ENCODE measurements at regions not wholly inside any gene's neighbourhood (a gene's known extent, or its start where the extent isn't known, plus 50 kb on each side); places are given as distances from the start of the nearest gene placed in this dataset.

GRCh38 chr15:46251903-46252302, 617.1 kb downstream of the SQOR start:
- no peak for DNase-seq (ENCODE audit: low spot score)

- DNase-seq (ENCODE audit: low spot score): no peak
Observed at GRCh38 chr15:46258056-46258455, 623.2 kb downstream of the SQOR start.

- no peak for DNase-seq (ENCODE audit: low spot score)
Observed at GRCh38 chr15:46260937-46261336, 626.1 kb downstream of the SQOR start.

- DNase-seq (ENCODE audit: low spot score): no peak
Observed at GRCh38 chr15:46265664-46266347, 631.0 kb downstream of the SQOR start.

- no peak for DNase-seq (ENCODE audit: low spot score)
Observed at GRCh38 chr15:46266661-46267060, 631.8 kb downstream of the SQOR start.

GRCh38 chr15:46270481-46271147, 635.8 kb downstream of the SQOR start:
- no peak for DNase-seq (ENCODE audit: low spot score)

GRCh38 chr15:46275701-46276100, 640.9 kb downstream of the SQOR start:
- no peak for DNase-seq (ENCODE audit: low spot score)

GRCh38 chr15:46277451-46277850, 642.6 kb downstream of the SQOR start:
- no peak for DNase-seq (ENCODE audit: low spot score)

GRCh38 chr15:46278062-46278461, 643.2 kb downstream of the SQOR start:
- no peak for DNase-seq (ENCODE audit: low spot score)

- no peak for DNase-seq (ENCODE audit: low spot score)
Observed at GRCh38 chr15:46278486-46279090, 643.8 kb downstream of the SQOR start.

- DNase-seq (ENCODE audit: low spot score): no peak
Observed at GRCh38 chr15:46280762-46281542, 646.1 kb downstream of the SQOR start.

GRCh38 chr15:46293550-46293949, 658.7 kb downstream of the SQOR start:
- DNase-seq (ENCODE audit: low spot score): no peak

- DNase-seq (ENCODE audit: low spot score): no peak
Observed at GRCh38 chr15:46296002-46296401, 661.2 kb downstream of the SQOR start.

- no peak for DNase-seq (ENCODE audit: low spot score)
Observed at GRCh38 chr15:46296797-46297196, 662.0 kb downstream of the SQOR start.

GRCh38 chr15:46297766-46298165, 662.9 kb downstream of the SQOR start:
- DNase-seq (ENCODE audit: low spot score): no peak

GRCh38 chr15:46300716-46301115, 665.9 kb downstream of the SQOR start:
- no peak for DNase-seq (ENCODE audit: low spot score)

GRCh38 chr15:46301291-46301690, 666.5 kb downstream of the SQOR start:
- DNase-seq (ENCODE audit: low spot score): no peak

GRCh38 chr15:46301826-46302225, 667.0 kb downstream of the SQOR start:
- DNase-seq (ENCODE audit: low spot score): no peak

GRCh38 chr15:46304321-46304720, 669.5 kb downstream of the SQOR start:
- no peak for DNase-seq (ENCODE audit: low spot score)

GRCh38 chr15:46307746-46308145, 672.9 kb downstream of the SQOR start:
- DNase-seq (ENCODE audit: low spot score): no peak

GRCh38 chr15:46309914-46310313, 675.1 kb downstream of the SQOR start:
- no peak for DNase-seq (ENCODE audit: low spot score)

- DNase-seq (ENCODE audit: low spot score): peak; percentile 31
Observed at GRCh38 chr15:46312133-46312740, 677.4 kb downstream of the SQOR start.
